ENCODE measurements at regions not wholly inside any gene's neighbourhood (a gene's known extent, or its start where the extent isn't known, plus 50 kb on each side); places are given as distances from the start of the nearest gene placed in this dataset.
A peak's percentile ranks its signal among the peaks of the same experiment; 100 is the strongest.

- no peak for DNase-seq (ENCODE audit: low spot score)
Observed at GRCh38 chr1:185500001-185500626, 183.1 kb upstream of the IVNS1ABP start.

GRCh38 chr1:185498207-185498606, 181.2 kb upstream of the IVNS1ABP start:
- no peak for DNase-seq (ENCODE audit: low spot score)

- no peak for DNase-seq (ENCODE audit: low spot score)
Observed at GRCh38 chr1:185497177-185497576, 180.1 kb upstream of the IVNS1ABP start.

- no peak for DNase-seq (ENCODE audit: low spot score)
Observed at GRCh38 chr1:185495898-185496297, 178.9 kb upstream of the IVNS1ABP start.

- DNase-seq (ENCODE audit: low spot score): no peak
Observed at GRCh38 chr1:185495007-185495406, 178.0 kb upstream of the IVNS1ABP start.

- no peak for DNase-seq (ENCODE audit: low spot score)
Observed at GRCh38 chr1:185492089-185492825, 175.2 kb upstream of the IVNS1ABP start.

GRCh38 chr1:185491604-185492003, 174.6 kb upstream of the IVNS1ABP start:
- no peak for DNase-seq (ENCODE audit: low spot score)

- no peak for DNase-seq (ENCODE audit: low spot score)
Observed at GRCh38 chr1:185490924-185491323, 173.9 kb upstream of the IVNS1ABP start.

GRCh38 chr1:185489406-185489805, 172.4 kb upstream of the IVNS1ABP start:
- DNase-seq (ENCODE audit: low spot score): no peak

GRCh38 chr1:185488808-185489207, 171.8 kb upstream of the IVNS1ABP start:
- no peak for DNase-seq (ENCODE audit: low spot score)

- DNase-seq (ENCODE audit: low spot score): no peak
Observed at GRCh38 chr1:185487936-185488335, 170.9 kb upstream of the IVNS1ABP start.

GRCh38 chr1:185487026-185487425, 170.0 kb upstream of the IVNS1ABP start:
- no peak for DNase-seq (ENCODE audit: low spot score)

GRCh38 chr1:185486346-185486745, 169.3 kb upstream of the IVNS1ABP start:
- peak; percentile 35 for DNase-seq (ENCODE audit: low spot score)

GRCh38 chr1:185483664-185484450, 166.8 kb upstream of the IVNS1ABP start:
- DNase-seq (ENCODE audit: low spot score): peak; percentile 13

- DNase-seq (ENCODE audit: low spot score): no peak
Observed at GRCh38 chr1:185483217-185483616, 166.2 kb upstream of the IVNS1ABP start.

- DNase-seq (ENCODE audit: low spot score): no peak
Observed at GRCh38 chr1:185480545-185480944, 163.5 kb upstream of the IVNS1ABP start.

GRCh38 chr1:185479796-185480195, 162.8 kb upstream of the IVNS1ABP start:
- DNase-seq (ENCODE audit: low spot score): no peak

GRCh38 chr1:185478877-185479276, 161.8 kb upstream of the IVNS1ABP start:
- DNase-seq (ENCODE audit: low spot score): no peak

GRCh38 chr1:185477638-185478580, 160.9 kb upstream of the IVNS1ABP start:
- no peak for DNase-seq (ENCODE audit: low spot score)

GRCh38 chr1:185474440-185475149, 157.6 kb upstream of the IVNS1ABP start:
- no peak for DNase-seq (ENCODE audit: low spot score)

- DNase-seq (ENCODE audit: low spot score): no peak
Observed at GRCh38 chr1:185473186-185473585, 156.1 kb upstream of the IVNS1ABP start.
